HG03442 (cell line): ENCODE measurements at regions not wholly inside any gene's neighbourhood (a gene's known extent, or its start where the extent isn't known, plus 50 kb on each side); places are given as distances from the start of the nearest gene placed in this dataset.

Experiments used
- ATAC-seq: cut with Tn5 transposase; IDR thresholded peaks from one replicate; pipeline ENCODE4 v1.9.1; 2021; ENCODE audit warnings: mild to moderate bottlenecking, moderate library complexity; ENCODE audit not compliant: unreplicated experiment

DNA sequence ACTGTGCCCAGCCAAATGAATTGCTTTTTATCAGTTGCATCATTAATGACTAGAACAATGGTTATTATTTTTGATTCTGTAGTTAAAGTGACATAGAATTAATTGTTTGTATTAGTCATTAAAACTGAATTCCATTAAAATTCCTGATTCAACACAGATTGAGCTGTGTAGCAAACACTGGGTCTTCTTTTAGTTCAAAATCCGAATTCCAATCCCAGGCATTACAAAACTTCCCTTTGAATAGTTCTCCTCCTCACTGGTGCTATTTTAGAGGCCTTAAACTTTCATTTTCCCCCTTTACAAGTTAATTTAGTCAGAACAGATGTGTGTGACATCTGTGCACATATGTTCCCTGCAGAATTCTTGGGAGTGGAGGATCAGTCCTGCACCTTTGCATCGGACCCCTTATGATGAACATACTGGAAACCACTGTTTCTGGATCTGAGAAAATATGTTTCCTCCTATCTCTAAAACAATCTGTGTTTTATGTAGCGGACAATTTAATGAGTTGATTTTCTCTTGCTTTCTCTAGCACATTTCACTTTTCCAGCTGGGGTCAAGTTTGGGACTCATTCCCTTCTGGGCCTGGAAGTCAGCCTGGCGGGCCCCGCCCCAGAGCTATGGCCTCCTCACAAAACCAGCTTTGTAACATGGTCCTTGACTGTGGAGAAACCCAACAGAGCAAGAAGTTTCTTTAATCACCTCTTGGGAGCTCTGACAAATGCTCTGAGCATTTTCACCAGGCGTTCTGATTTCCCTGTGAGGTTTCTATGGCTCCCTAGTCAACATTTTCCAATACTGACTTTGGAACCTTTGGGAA lies 87.9 kb upstream of the MAMDC2 start:
- ATAC-seq = no peak

- no peak for ATAC-seq
Measured at GRCh38 chr9:69961843-69962242, 81.8 kb upstream of the MAMDC2 start.

DNA sequence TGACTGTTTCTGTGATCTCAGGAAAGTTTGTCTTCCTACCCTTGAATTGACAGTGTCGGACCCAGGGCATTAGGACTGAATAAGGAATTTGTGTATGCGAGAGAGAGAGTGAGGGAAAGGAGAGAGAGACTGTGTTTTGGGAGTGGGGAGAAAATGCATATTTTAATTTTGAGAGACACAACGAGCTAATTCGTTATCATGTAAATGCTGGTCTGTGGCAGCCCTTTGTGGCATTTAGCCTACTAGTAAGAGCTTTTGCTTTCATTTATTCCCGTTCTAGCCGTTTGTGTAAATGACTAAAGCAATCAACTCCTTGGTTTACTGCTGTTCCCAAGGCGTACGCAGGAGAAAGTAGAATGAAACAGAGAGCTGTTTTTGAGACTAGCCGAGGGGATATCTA lies 79.8 kb upstream of the MAMDC2 start:
- ATAC-seq = no peak

DNA sequence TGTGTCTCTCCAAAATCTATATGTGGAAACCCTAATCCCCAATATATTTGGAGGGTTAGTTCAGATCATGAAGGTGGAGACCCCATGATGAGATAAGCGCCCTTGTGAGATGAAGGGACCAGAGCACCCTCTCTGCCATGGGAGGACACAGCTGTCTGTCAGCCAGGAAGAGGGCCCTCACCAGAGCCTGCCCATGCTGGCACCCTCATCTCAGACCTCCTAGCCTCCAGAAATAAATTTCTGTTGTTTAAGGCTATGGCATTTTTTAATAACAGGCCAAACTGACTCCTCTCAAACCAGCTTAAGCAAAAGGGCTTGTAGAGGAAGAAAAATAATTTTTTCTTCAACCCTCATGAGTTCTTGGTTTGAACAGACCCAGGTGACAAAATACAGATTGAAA lies 79.2 kb upstream of the MAMDC2 start:
- ATAC-seq = no peak

DNA sequence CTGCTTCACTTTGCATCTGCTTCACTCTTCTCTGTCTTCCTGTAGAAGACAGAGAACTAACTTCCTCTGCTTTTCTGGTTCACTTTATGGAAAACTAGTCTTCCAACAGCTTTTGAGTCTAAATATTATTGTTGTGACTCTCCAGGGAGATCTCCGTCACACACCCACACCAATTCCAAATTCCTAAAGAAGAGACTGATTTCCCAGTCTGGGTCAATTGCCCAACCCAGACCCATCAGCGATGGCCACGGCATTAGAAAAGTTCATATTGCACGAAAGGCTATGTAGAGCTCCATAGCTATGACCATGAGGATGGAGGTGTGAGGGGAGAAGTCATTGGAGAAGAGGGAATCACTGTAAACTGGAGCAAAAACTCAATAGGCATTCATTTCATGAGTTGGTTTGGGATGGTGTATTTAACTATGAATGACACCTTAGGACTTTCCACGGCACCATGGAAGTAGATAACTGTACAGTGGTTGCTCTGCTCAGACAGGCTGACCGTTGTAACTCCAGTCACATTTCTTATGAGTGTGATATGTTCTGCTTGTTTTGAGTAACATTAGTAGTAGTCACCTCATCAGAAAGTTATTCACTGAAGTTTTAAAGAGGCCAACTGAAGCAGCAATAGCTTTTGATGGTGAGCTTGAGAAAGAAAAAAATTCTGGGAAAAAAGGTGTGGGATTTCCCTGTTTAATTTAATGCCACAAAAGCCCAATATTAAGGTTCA lies 78.1 kb upstream of the MAMDC2 start:
- ATAC-seq = no peak

DNA sequence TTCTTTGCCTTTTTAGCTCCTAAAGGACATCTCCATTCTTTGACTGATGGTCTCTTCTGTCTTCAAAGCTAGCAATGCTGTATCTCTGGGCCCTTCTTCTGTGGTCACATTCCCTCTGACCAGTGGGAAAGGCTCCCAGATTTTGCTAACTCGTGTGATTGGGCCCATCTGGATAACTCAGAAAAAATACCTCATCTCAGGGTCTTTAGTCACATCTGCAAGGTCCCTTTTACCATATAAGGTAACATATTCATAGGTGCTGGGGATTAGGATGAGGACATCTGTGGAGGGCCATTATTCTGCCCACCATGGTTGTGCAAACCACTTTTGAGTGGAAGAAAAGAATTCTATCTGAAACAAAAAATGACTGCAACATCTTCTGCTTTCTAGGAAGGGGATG lies 76.3 kb upstream of the MAMDC2 start:
- ATAC-seq = no peak

- ATAC-seq = no peak
Measured at GRCh38 chr9:69970001-69970533, 73.6 kb upstream of the MAMDC2 start.

DNA sequence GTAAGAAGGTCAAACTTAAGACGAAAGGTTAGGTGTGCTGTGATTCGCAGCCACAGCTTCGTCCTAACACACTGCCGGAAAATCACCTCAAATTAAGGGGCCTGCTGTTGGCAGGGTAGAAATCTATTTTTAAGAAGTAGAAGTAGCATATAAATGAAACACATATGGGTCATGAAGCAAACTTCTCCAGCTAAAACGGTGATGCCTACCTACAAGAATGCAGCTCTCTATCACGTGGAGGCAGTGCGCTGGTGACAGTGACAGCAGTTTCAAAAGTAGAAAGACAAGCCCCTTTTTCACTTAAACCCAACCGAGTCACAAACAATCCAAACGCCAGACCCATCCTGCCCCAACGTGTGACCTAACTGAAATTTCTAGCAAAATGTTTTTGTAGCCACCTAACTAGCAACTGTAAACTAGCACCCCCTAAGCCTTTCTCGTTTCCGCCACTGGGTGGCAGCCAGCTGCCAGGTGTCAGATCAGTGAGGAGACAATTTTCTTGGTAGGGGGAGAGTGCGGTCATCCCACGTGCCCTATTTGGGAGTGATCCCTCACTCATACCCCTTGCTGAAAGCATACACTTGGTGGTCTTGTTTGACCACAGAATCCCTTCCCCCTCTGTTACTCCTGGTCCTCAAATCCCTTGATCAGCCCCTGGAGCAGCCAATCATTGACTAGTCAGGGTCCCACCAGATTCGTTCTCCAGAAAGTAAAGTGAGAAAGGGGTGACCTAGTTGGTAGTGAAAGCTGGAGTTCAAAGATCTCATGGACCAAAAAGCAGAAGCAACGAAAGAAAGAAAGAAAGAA lies 71.8 kb upstream of the MAMDC2 start:
- peak; percentile 49 for ATAC-seq

DNA sequence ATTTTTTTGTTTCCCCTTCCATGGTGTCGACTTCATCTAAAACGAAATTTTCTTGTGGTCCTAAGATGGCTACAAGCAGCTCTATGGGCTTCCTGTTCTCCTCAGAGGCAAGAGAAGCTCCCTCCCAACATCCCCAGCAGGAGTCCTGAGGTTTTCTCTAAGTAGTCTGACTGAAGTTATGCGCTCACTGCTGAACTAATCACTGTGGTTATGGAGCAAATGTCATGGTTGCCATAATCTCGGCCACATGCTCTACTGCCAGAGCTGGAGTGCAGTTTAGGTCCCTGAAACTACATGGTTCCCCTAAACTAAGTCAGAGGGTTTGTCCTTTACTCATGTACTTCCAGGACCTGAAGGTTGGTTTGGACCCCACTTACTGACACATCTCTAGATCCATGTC lies 68.0 kb upstream of the MAMDC2 start:
- no peak for ATAC-seq

GRCh38 chr9:69976152-69976551 lies 67.5 kb upstream of the MAMDC2 start:
- ATAC-seq = no peak

GRCh38 chr9:69980041-69980440 lies 63.6 kb upstream of the MAMDC2 start:
- ATAC-seq = no peak

GRCh38 chr9:69980591-69980990 lies 63.1 kb upstream of the MAMDC2 start:
- ATAC-seq = no peak

GRCh38 chr9:69981686-69982445 lies 61.8 kb upstream of the MAMDC2 start:
- ATAC-seq = no peak

GRCh38 chr9:69984831-69985230 lies 58.8 kb upstream of the MAMDC2 start:
- no peak for ATAC-seq

DNA sequence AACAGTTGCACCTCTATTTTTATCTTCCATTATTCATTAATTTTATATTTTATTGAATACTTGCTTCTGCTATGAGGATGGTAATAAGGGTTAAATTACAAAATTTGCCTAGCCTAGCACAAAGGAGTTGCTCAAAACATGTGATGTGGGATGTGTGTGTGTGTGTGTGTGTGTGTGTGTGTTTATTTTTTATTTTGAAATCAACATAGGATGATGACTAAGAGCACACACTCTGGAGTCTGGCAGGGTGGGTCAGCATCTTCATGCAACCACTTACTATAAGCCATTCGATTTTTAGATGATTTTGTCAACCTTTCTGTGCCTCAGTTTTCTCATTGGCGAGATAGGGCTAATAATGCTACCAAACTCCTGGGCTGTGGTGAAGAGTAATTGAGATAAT lies 57.7 kb upstream of the MAMDC2 start:
- ATAC-seq = no peak

GRCh38 chr9:69986970-69987369 lies 56.7 kb upstream of the MAMDC2 start:
- no peak for ATAC-seq

GRCh38 chr9:69987457-69987856 lies 56.2 kb upstream of the MAMDC2 start:
- ATAC-seq = no peak

- no peak for ATAC-seq
Measured at GRCh38 chr9:69993110-69993509, 50.5 kb upstream of the MAMDC2 start.
